Transverse colon (tissue), 4 donors: ENCODE measurements at regions not wholly inside any gene's neighbourhood (a gene's known extent, or its start where the extent isn't known, plus 50 kb on each side); places are given as distances from the start of the nearest gene placed in this dataset.

ENCODE experiments used
- DNase-seq: peaks from one replicate; pipeline ENCODE4 v3.0.0-alpha.2; 2019
- H3K27ac ChIP-seq, 4 donors: fragments of 200-600 bp; sonication (generic); 2 replicates each; pipeline ENCODE4 v1.5.1; 2016 to 2018; ENCODE audit warnings: inconsistent platforms in 4 of 4
- H3K27me3 ChIP-seq: fragments of 200-600 bp; sonication (generic); 2 replicates; pipeline ENCODE4 v1.5.1; 2017; ENCODE audit warnings: inconsistent platforms
- H3K36me3 ChIP-seq, 4 donors: fragments of 200-600 bp; sonication (generic); 2 replicates each; pipeline ENCODE4 v1.5.1; 2017 to 2019; ENCODE audit warnings: inconsistent platforms in 4 of 4
- H3K4me1 ChIP-seq, 4 donors: fragments of 200-600 bp; sonication (generic); 2 replicates each; pipeline ENCODE4 v1.5.1; 2017 to 2020; ENCODE audit warnings: inconsistent platforms in 4 of 4
- H3K4me3 ChIP-seq, 4 donors: fragments of 200-600 bp; sonication (generic); 1 replicate in 1 of 4; 2 replicates in 3 of 4; pipeline versions ENCODE4 v1.5.1 to v1.6.1; 2017 to 2019; ENCODE audit warnings: inconsistent platforms in 4 of 4
- H3K9me3 ChIP-seq, 2 donors: fragments of 200-600 bp; sonication (generic); 2 replicates each; pipeline ENCODE4 v1.5.1; 2017 to 2019; ENCODE audit warnings: inconsistent platforms in 2 of 2
- CTCF ChIP-seq, 5 experiments: fragments of 200-600 bp in 3 of 5; fragments of 450-650 bp in 2 of 5; sonication (generic) in 3 of 5; IDR thresholded peaks; 1 replicate in 2 of 5; 2 replicates in 3 of 5; pipeline ENCODE4 v1.5.1; 2016 to 2017; ENCODE audit warnings: antibody characterized with exemption in 5 of 5, inconsistent platforms in 3 of 5, mild to moderate bottlenecking in 2 of 5, moderate library complexity in 1 of 5
- EP300 ChIP-seq: sonication (generic); formaldehyde crosslinking; IDR thresholded peaks from one replicate; pipeline ENCODE4 v1.6.1; 2017; ENCODE audit warnings: antibody characterized with exemption, low read depth
- POLR2A ChIP-seq: fragments of 450-650 bp; IDR thresholded peaks from one replicate; pipeline ENCODE4 v1.6.1; 2016; ENCODE audit warnings: antibody characterized with exemption, mild to moderate bottlenecking, moderate library complexity
- POLR2AphosphoS5 ChIP-seq, 3 donors: sonication (generic); formaldehyde crosslinking; IDR thresholded peaks; one replicate each; pipeline ENCODE4 v1.6.1; 2016; ENCODE audit warnings: antibody characterized with exemption in 3 of 3
- WGBS, 2 donors: methylation state at CpG; one replicate each; pipeline ENCODE4 v1.1.5; 2018; ENCODE audit warnings: low coverage in 1 of 2; 5-methylcytosine and 5-hydroxymethylcytosine counted together
- in situ Hi-C, 4 donors: fragments of 200-750 bp; cut with MboI; loops; one replicate each; pipeline versions ENCODE4 v1.15.0 to v1.15.1; 2017; ENCODE audit warnings: low sequenced_read_pairs in 3 of 4, low pct_ligation_motif_present in 1 of 4, low pct_unique_long_range_greater_than_20kb in 1 of 4
- intact Hi-C: fragments of 100-400 bp; cut with DNase I; formaldehyde crosslinking; loops from one replicate; pipeline ENCODE4 v1.15.1; 2023; ENCODE audit warnings: low total_unique reads

DNA sequence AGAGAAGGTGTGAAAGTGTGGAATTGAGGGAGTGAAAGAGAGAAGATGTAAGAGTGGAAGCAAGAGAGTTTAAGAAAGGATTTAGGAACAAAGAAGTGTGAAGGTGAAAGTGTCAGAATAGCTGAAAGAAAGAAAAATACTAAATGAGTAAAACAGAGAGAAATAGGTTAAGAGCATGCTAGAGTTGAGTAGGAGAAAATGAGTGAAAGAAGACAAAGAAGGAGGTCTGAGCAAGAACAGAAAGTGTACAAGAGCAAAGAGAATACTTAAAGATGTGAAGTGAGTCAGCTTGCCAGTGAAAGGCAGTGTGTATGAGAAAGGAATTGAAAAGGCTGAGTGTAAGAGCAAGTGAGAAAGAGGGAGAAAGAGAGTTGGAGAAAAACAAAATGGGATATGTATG is 348.8 kb upstream of the BCHE start:
- intact Hi-C loops (no loop called here), in situ Hi-C loops (no loop called here)
- TF ChIP-seq POLR2A: no peak
- TF ChIP-seq CTCF (IDR thresholded peaks at IDR 0.05): no peak
- no peak for TF ChIP-seq POLR2AphosphoS5 (IDR thresholded peaks at IDR 0.05)
- no peak for TF ChIP-seq EP300
- H3K9me3 ChIP-seq: no peaks in the 10 kb centered on the region
- H3K36me3 ChIP-seq: no peaks in the 10 kb centered on the region
- H3K4me3 ChIP-seq: no peak overlapping the region
- H3K27me3 ChIP-seq: no peaks in the 10 kb centered on the region
- H3K27ac ChIP-seq: no peak overlapping the region
- no peaks in the 10 kb centered on the region for H3K4me1 ChIP-seq
- DNase-seq: no peak

- H3K4me3 ChIP-seq: no peak overlapping the region
- in situ Hi-C loops: no loop called here
- H3K36me3 ChIP-seq: no peaks in the 10 kb centered on the region
- no peaks in the 10 kb centered on the region for H3K9me3 ChIP-seq
- no peaks in the 10 kb centered on the region for H3K27me3 ChIP-seq
- no peaks in the 10 kb centered on the region for H3K4me1 ChIP-seq
- no peak overlapping the region for H3K27ac ChIP-seq
- no peak for TF ChIP-seq CTCF (IDR thresholded peaks at IDR 0.05)
- 89% methylated on average over 1 of the region's 1 CpG; no CpG with 5 or more reads in 1 of the 2 donors for WGBS, 2 donors
- no peak for DNase-seq
- intact Hi-C loops: no loop called here
Observed at GRCh38 chr3:166177130-166177529, 339.9 kb upstream of the BCHE start.

DNA sequence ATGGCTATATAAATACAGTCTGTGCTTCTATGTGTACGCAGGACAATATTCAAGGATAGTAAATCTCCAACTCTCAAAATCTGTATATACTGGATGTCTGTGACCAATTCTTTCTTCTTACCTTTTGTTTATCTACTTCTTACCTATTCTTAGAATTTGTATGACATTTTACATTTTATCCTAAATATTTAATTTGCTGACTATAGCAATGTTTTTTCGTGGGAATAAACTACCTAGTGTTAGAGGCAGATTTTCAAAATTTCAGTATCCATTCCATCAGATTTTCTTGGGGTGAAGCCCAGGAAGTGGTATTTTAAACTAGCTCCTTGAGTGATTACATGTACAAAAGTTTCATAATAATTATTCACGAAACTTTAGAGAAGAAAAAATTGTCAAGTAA is 334.5 kb upstream of the BCHE start:
- Histone ChIP-seq H3K4me1 (no peaks in the 10 kb centered on the region), H3K27me3 (no peaks in the 10 kb centered on the region), H3K36me3 (no peaks in the 10 kb centered on the region), H3K4me3 (no peak overlapping the region), H3K27ac (no peak overlapping the region), H3K9me3 (no peaks in the 10 kb centered on the region)
- TF ChIP-seq CTCF (IDR thresholded peaks at IDR 0.05) (no peak), EP300 (no peak), POLR2A (no peak), POLR2AphosphoS5 (IDR thresholded peaks at IDR 0.05) (no peak)
- WGBS, 2 donors: 74 to 80% methylated on average over 3 of the region's 3 CpGs
- DNase-seq: no peak
- intact Hi-C loops (no loop called here), in situ Hi-C loops (loop anchor here in 1 of 4 donors (25.0 kb wide), 1 partner anchor 109 kb away; no protein-coding TSS in a partner anchor)

DNA sequence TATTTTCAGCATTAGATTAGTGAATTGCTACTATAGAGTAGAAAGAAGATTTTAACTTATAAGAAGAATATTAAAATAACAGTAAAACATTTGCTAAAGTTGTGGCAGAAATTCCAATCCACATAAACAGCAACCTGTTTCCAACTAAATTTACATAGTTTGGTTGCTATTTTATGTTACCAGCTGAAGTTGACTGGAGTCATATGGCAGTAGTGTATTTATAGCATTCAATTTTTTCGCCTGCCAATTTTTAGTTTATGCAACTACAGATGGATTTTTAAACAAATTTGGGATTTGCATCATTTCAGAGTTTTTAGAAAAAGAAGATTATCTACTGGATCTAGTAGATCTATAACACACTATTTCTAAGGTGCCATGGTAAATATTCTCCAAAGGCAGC is 332.5 kb upstream of the BCHE start:
- intact Hi-C loops: no loop called here
- H3K27ac ChIP-seq: no peak overlapping the region
- H3K27me3 ChIP-seq: no peaks in the 10 kb centered on the region
- no peaks in the 10 kb centered on the region for H3K4me1 ChIP-seq
- in situ Hi-C loops: loop anchor here in 1 of 4 donors (25.0 kb wide), 1 partner anchor 107 kb away; no protein-coding TSS in a partner anchor
- H3K36me3 ChIP-seq: no peaks in the 10 kb centered on the region
- no peak overlapping the region for H3K4me3 ChIP-seq
- WGBS, 2 donors: 63 to 64% methylated on average over 1 of the region's 1 CpG
- TF ChIP-seq POLR2A (no peak), POLR2AphosphoS5 (IDR thresholded peaks at IDR 0.05) (no peak), CTCF (IDR thresholded peaks at IDR 0.05) (no peak), EP300 (no peak)
- DNase-seq: no peak
- no peaks in the 10 kb centered on the region for H3K9me3 ChIP-seq
